SK-N-MC (cell line): ENCODE measurements at regions not wholly inside any gene's neighbourhood (a gene's known extent, or its start where the extent isn't known, plus 50 kb on each side); places are given as distances from the start of the nearest gene placed in this dataset.
"Not testable (repeated sequence)": the region's sequence is repeated elsewhere in the genome, so short reads cannot be mapped to it uniquely, and the experiment has no call there.

Experiments
- DNase-seq: peaks from one replicate; pipeline ENCODE4 v3.0.0-alpha.2; 2011; ENCODE audit warnings: low read depth, low spot score
- H3K27ac ChIP-seq: fragments of 200-600 bp; sonication (generic); 2 replicates; pipeline ENCODE4 v1.5.1; 2016; ENCODE audit warnings: mixed run types
- H3K36me3 ChIP-seq: fragments of 200-600 bp; sonication (generic); 2 replicates; pipeline ENCODE4 v1.6.1; 2017; ENCODE audit warnings: antibody characterized with exemption, low read length, mixed read lengths; ENCODE audit not compliant: insufficient read depth
- H3K4me3 ChIP-seq: fragments of 200-600 bp; sonication (generic); 2 replicates; pipeline ENCODE4 v1.5.1; 2016
- H3K9ac ChIP-seq: fragments of 200-600 bp; sonication (generic); 2 replicates; pipeline ENCODE4 v1.8.0; 2017; ENCODE audit warnings: mixed run types, mixed read lengths; ENCODE audit not compliant: insufficient read length
- H3K9me3 ChIP-seq: fragments of 200-600 bp; sonication (generic); 2 replicates; pipeline ENCODE4 v1.6.1; 2017; ENCODE audit warnings: low read depth, mild to moderate bottlenecking, antibody characterized with exemption, low read length, moderate library complexity, mixed read lengths
- EZH2 ChIP-seq: fragments of 200-600 bp; sonication (generic); IDR thresholded peaks from one replicate; pipeline ENCODE4 v1.6.1; 2017; ENCODE audit warnings: antibody characterized with exemption
- FOXP2 ChIP-seq: optimal IDR thresholded peaks from 2 replicates; pipeline ENCODE3; 2011; ENCODE audit warnings: mild to moderate bottlenecking, moderate library complexity; ENCODE audit not compliant: insufficient read depth; ENCODE audit errors: extremely low read length, control extremely low read depth
- POLR2AphosphoS5 ChIP-seq: IDR thresholded peaks from 2 replicates; pipeline ENCODE4 v1.6.1; 2012; ENCODE audit warnings: mild to moderate bottlenecking, low read depth, low read length, borderline replicate concordance

DNA sequence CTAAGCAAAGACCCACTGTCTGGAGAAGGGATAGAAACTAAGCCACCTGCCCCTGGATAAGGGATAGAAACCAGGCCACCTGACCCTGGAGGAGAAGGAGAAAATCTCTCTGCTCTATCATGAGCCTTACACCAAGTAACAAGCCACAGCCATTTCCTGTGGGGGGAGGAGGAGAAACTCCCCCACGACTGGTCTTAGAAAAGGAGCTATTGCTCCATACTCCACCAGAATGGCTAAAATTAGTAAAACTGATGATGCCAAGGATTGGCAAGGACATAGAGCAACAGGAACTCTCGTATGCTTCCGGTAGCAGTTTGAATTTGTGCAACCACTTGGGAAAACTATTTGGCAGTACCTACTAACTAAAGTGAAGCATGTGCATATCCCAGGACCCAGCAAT is 70.8 kb downstream of the ACTL7B start:
- DNase-seq, result no peak
- no peak overlapping the region for H3K9ac ChIP-seq
- no peak overlapping the region for H3K4me3 ChIP-seq
- no peaks in the 10 kb centered on the region for H3K9me3 ChIP-seq
- H3K36me3 ChIP-seq, result no peaks in the 10 kb centered on the region
- H3K27ac ChIP-seq, result no peak overlapping the region
- TF ChIP-seq FOXP2 (no peak), EZH2 (no peak), POLR2AphosphoS5 (no peak)

DNA sequence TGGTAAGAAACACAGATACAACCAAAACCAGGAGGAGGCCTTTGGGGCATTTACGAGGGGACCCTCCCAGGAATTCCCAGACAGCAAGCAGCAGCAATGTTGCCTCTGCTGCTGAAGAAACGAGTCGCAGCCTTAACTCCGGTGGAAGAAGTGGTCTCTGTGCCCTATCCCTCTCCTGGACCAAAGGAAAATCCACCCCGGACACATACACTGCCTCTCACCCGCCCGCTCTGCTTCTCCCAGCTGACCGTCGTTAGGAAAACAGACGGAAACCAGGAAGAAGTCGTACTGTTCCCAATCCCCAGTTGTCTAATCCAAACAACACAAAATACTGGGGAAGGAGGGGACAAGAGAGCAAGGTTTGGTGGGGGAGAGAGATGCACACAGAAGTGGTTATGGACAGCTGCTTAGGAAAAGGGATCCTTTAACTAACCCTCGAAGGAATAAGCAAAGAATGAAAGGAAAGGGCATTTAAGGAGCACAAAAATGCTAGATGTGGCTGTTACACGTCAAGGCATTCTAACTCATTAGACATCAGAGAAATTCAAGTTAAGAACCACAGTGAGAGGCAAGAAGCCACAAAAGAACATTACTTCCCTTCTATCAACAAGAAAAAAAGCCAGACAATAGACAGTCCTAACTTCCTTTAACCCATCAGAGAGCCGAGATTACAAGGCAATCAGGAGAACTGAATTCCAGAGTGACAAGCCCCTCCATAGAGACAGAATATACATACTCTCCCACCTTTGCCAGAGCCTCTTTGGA is 71.9 kb downstream of the ACTL7B start:
- Histone ChIP-seq H3K9me3 (no peaks in the 10 kb centered on the region), H3K9ac (no peak overlapping the region), H3K36me3 (no peaks in the 10 kb centered on the region), H3K4me3 (no peak overlapping the region), H3K27ac (no peak overlapping the region)
- TF ChIP-seq POLR2AphosphoS5, result no peak
- TF ChIP-seq FOXP2, result no peak
- TF ChIP-seq EZH2, result no peak
- DNase-seq, result no peak

DNA sequence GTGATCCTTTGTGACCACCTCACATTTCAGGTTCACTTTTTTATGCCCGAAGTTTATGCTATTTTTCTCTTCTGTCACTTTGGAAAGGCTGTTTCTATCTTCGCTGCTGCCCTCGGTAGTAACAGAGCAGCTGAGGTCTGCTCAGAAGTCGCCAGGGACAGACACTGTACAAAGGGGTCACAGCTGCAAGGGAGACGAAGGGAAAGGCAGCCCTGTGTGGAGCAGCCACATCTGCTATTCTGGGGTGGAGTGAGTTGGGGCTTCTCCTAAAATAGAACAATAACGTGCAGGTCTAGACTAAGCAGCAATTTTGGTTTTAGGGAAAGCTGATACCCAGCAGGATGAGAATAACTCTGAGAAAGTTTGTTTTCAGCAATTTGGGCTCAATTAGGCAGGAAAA is 72.5 kb downstream of the ACTL7B start:
- Histone ChIP-seq H3K4me3 (no peak overlapping the region), H3K27ac (no peak overlapping the region), H3K9ac (no peak overlapping the region), H3K9me3 (no peaks in the 10 kb centered on the region), H3K36me3 (no peaks in the 10 kb centered on the region)
- TF ChIP-seq EZH2 (no peak), POLR2AphosphoS5 (no peak), FOXP2 (no peak)
- no peak for DNase-seq

DNA sequence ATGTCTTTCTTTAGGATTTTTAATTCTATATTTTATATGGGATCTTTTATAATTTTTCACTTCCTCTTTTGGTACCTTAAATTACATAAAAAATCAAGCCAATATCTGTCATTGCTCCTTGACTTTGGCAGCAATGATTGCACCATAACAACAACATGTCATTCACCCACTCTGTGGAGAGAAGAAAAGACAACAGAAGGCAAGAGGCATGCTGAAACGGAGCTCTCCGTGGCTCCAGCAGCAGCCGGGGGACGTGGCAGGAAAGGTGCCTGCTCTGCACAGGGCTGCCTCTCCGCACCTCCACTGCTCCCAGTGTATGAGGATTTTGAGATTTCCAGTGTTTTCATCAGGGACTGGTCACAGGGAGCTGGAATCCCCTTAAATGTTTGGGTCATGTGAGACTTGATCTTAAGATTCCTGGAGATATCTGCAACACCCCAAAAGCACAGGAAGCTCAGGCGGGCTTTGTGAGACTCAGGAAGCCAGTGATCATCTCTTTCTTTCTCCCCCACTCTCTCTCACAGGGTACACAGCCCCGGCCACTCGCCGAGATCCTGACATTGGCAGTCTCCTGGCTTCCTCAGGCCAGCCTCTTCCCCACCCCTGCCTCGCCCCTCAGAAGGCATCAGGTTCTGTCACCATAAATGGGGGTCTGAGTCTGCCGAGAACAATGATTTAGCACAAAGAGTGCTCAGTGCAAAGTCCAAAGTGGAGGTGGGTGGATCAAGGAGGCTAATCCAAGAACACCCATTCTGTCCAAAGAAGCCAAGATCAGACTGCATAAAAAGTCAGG is 74.6 kb downstream of the ACTL7B start:
- no peaks in the 10 kb centered on the region for H3K9me3 ChIP-seq
- DNase-seq, result no peak
- TF ChIP-seq POLR2AphosphoS5 (no peak), EZH2 (no peak), FOXP2 (no peak)
- no peak overlapping the region for H3K27ac ChIP-seq
- no peak overlapping the region for H3K4me3 ChIP-seq
- no peaks in the 10 kb centered on the region for H3K36me3 ChIP-seq
- no peak overlapping the region for H3K9ac ChIP-seq

DNA sequence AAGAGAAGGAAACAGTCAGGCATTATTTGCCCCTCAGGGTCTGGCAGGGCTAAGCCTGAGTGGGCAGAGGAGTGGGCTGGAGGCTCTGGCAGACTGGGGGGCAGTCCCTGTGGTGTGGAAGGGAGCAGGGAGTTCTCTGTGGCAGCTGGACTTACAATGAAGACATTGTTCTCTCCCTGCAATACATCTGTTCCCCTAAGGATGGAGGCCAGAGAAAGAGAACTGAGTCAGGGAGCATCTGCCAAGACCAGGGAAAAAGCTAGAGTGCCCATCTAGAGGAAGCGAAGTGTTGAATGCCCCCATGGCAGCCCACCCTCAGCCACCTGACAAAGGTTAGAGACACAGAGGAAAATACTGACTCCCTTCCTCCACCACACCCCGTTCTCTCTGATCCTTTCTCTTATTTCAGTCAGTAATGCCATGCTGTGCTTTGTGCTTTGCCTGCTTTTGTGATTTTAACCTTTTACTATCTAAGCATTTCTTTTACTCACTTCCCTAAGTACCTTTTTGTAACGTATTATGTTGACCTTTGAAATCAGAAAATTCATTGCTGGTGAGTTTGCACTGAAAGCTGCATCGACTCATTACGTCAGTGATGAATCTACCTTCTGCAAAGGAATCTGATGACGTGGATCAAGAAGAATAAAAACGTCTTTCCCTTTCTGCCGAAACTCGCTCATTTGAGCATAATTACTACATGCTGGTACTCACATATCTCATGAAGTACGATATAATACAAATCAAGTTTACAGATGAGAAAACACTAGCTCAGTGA is 76.0 kb downstream of the ACTL7B start:
- Histone ChIP-seq H3K9me3 (no peaks in the 10 kb centered on the region), H3K27ac (no peak overlapping the region), H3K9ac (no peak overlapping the region), H3K36me3 (no peaks in the 10 kb centered on the region), H3K4me3 (no peak overlapping the region)
- no peak for TF ChIP-seq FOXP2
- TF ChIP-seq POLR2AphosphoS5, result no peak
- DNase-seq, result no peak

DNA sequence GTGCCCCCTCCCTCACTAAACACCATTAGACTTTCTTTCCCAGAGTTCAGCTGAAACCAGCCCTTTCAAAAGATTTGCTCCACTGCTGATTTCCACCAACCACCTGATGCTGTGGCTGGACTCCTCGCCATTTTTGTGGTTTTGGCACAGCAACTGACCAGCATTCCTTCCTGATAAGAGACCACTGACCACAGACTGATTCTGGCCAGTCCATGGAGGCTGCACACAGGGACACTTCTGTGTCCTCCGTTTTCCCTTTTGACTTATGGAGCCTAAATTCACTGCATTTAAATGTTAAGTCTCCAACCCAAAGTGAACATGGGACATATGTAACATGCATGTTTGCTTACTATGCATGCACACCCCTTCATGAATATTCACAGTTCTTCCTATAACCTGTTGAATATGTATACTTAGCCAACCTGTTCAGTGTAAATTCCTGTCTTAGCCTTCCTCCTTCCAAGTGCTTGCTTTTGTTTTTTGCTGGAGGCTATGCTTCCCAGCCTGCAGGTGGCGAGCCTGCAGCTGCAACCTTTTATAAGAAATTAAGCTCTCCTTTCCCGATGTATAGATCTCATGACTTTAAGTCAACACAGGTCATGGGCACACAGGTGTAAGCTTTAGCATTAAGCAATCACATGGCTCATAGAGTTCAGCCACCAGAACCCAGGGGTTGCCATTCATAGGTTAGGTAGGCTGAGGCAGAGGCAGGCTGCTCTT is 78.7 kb downstream of the ACTL7B start:
- no peak for DNase-seq
- Histone ChIP-seq H3K36me3 (no peaks in the 10 kb centered on the region), H3K9ac (no peak overlapping the region), H3K4me3 (no peak overlapping the region), H3K9me3 (no peaks in the 10 kb centered on the region), H3K27ac (no peak overlapping the region)
- TF ChIP-seq FOXP2, result no peak
- no peak for TF ChIP-seq POLR2AphosphoS5
- no peak for TF ChIP-seq EZH2

DNA sequence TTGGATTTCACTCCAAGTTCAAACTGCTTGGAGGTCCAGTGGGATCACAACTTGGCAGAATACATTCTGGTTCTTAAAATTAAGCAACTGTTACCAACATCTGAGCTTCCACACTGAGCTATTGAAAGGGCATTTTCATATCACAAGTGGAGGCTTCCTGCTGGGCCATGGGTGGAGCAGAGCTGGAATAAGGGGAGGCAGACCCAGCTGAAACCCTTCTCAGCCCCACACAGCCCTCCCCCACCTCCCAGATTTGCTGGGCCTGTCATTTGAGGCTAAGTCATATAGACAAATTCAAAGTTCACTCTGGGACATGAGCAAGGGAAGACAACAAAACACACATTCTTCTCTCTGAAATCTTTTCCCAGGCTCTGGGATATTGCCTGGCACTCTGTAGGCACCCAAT is 79.9 kb downstream of the ACTL7B start:
- H3K4me3 ChIP-seq, result peak overlapping the region; percentile 40; the same call in 1 of the 2 replicates
- H3K9me3 ChIP-seq, result no peaks in the 10 kb centered on the region
- H3K27ac ChIP-seq, result peak overlapping the region; percentile 76; the same call in 1 of the 2 replicates
- peak overlapping the region; percentile 20 for H3K9ac ChIP-seq
- DNase-seq, result no peak
- TF ChIP-seq POLR2AphosphoS5 (no peak), FOXP2 (no peak), EZH2 (no peak)
- H3K36me3 ChIP-seq, result no peaks in the 10 kb centered on the region

DNA sequence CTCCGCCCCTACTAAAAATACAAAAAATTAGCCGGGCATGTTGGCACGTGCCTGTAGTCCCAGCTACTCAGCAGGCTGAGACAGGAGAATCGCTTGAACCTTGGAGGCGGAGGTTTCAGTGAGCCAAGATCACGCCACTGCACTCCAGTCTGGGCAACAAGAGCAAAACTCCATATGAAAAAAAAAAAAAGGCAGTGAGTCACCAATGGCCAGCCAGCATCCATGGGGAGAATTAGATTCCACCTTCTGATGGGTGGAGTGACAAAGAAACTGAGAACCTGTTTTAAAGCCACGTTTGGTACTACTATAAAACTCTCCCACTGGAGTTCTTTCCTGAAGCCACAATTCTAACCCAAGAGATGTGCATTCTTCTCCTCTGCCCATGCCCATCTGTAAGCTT is 81.7 kb downstream of the ACTL7B start:
- not testable (repeated sequence) for H3K9me3 ChIP-seq, DNase-seq, H3K36me3 ChIP-seq, H3K9ac ChIP-seq, H3K4me3 ChIP-seq, H3K27ac ChIP-seq
